ENCODE measurements at regions not wholly inside any gene's neighbourhood (a gene's known extent, or its start where the extent isn't known, plus 50 kb on each side); places are given as distances from the start of the nearest gene placed in this dataset.

GRCh38 chr11:114893329-114893728 is 215.0 kb downstream of the NXPE2 start:
- TF ChIP-seq CTCF (IDR thresholded peaks at IDR 0.05): no peak
- no peak for TF ChIP-seq ZNF512 (CRISPR knock-in tag; IDR thresholded peaks at IDR 0.05; ENCODE audit: borderline replicate concordance)

Data from WTC11 (cell line).